BLaER1 treated with 17β-estradiol and CSF1 and Interleukin-3, amounts not matched to agents 10 nM and 100 nM (cell line): ENCODE measurements at regions not wholly inside any gene's neighbourhood (a gene's known extent, or its start where the extent isn't known, plus 50 kb on each side); places are given as distances from the start of the nearest gene placed in this dataset.

Experiments used
- H3K27ac ChIP-seq, 11 experiments: shearing (Covaris generic); formaldehyde crosslinking; 2 replicates each; pipeline ENCODE4 v1.8.1; 2022
- H3K27me3 ChIP-seq, 11 experiments: shearing (Covaris generic); formaldehyde crosslinking; 2 replicates each; pipeline ENCODE4 v1.8.1; 2022
- H3K36me3 ChIP-seq, 11 experiments: shearing (Covaris generic); formaldehyde crosslinking; 2 replicates each; pipeline ENCODE4 v1.8.1; 2022
- H3K4me1 ChIP-seq, 10 experiments: shearing (Covaris generic); formaldehyde crosslinking; 2 replicates each; pipeline ENCODE4 v1.8.1; 2022
- H3K4me2 ChIP-seq, 11 experiments: shearing (Covaris generic); formaldehyde crosslinking; 2 replicates each; pipeline ENCODE4 v1.8.1; 2022
- H3K4me3 ChIP-seq, 10 experiments: shearing (Covaris generic); formaldehyde crosslinking; 2 replicates each; pipeline ENCODE4 v1.8.1; 2022
- H3K9ac ChIP-seq, 11 experiments: shearing (Covaris generic); formaldehyde crosslinking; 2 replicates each; pipeline ENCODE4 v1.8.1; 2022
- H3K9me3 ChIP-seq, 11 experiments: shearing (Covaris generic); formaldehyde crosslinking; replicated peaks in 1 of 11; 2 replicates each; pipeline ENCODE4 v1.8.1; 2022
- H4K20me1 ChIP-seq, 11 experiments: shearing (Covaris generic); formaldehyde crosslinking; 2 replicates each; pipeline ENCODE4 v1.8.1; 2022
- Cebpa-rat ChIP-seq, 11 experiments: shearing (Covaris generic); IDR thresholded peaks; 2 replicates each; pipeline ENCODE4 v1.8.1; 2022

GRCh38 chr5:88660264-88660946, 222.6 kb downstream of the MEF2C start:
- H3K36me3 ChIP-seq, result no peaks in the 10 kb centered on the region
- peak overlapping the region; percentile 69 to 99 (median 92) for H3K4me2 ChIP-seq
- H4K20me1 ChIP-seq, result peaks cover 0 to 57% (median 19%) of the 10 kb centered on the region in 11 experiments; a peak in 17 of 22 replicates
- peak overlapping the region; percentile 52 to 73 (median 62) for H3K4me3 ChIP-seq
- H3K27ac ChIP-seq, result 0 out of 22 replicates have a peak overlapping the region, but pooled peaks of 1 of the 11 experiments have one; percentile 3
- H3K9me3 ChIP-seq, result peaks cover 0 to 6% (median 5%) of the 10 kb centered on the region in 11 experiments; a peak in 7 of 22 replicates
- TF ChIP-seq Cebpa-rat (IDR thresholded peaks at IDR 0.05), result no peak
- peak overlapping the region in 6 of 11 experiments; percentile 32 to 60 (median 48); a peak in 10 of 22 replicates for H3K9ac ChIP-seq
- H3K4me1 ChIP-seq, result peaks cover 0 to 12% (median 11%) of the 10 kb centered on the region in 10 experiments; a peak in 16 of 20 replicates
- H3K27me3 ChIP-seq, result peaks cover 70 to 97% (median 85%) of the 10 kb centered on the region in 11 experiments

GRCh38 chr5:88659529-88660263, 223.3 kb downstream of the MEF2C start:
- TF ChIP-seq Cebpa-rat (IDR thresholded peaks at IDR 0.05), result no peak
- Histone ChIP-seq H3K27ac (no peak overlapping the region), H3K4me2 (no peak overlapping the region), H4K20me1 (peaks cover 0 to 50% (median 18%) of the 10 kb centered on the region in 11 experiments; a peak in 17 of 22 replicates), H3K9ac (no peak overlapping the region), H3K4me3 (no peak overlapping the region), H3K4me1 (peaks cover 0 to 12% (median 11%) of the 10 kb centered on the region in 10 experiments; a peak in 16 of 20 replicates), H3K36me3 (no peaks in the 10 kb centered on the region), H3K27me3 (peaks cover 63 to 90% (median 78%) of the 10 kb centered on the region in 11 experiments), H3K9me3 (peaks cover 0 to 6% (median 4%) of the 10 kb centered on the region in 11 experiments; a peak in 7 of 22 replicates)

GRCh38 chr5:88658886-88659285, 224.1 kb downstream of the MEF2C start:
- Histone ChIP-seq H3K36me3 (no peaks in the 10 kb centered on the region), H3K9ac (no peak overlapping the region), H3K27ac (no peak overlapping the region), H4K20me1 (peaks cover 0 to 43% (median 15%) of the 10 kb centered on the region in 11 experiments; a peak in 17 of 22 replicates), H3K27me3 (peaks cover 55 to 84% (median 70%) of the 10 kb centered on the region in 11 experiments), H3K4me2 (no peak overlapping the region), H3K4me1 (peaks cover 0 to 12% (median 11%) of the 10 kb centered on the region in 10 experiments; a peak in 16 of 20 replicates), H3K9me3 (peaks cover 0 to 6% (median 4%) of the 10 kb centered on the region in 11 experiments; a peak in 7 of 22 replicates), H3K4me3 (no peak overlapping the region)
- TF ChIP-seq Cebpa-rat (IDR thresholded peaks at IDR 0.05), result no peak

- H3K4me2 ChIP-seq, result no peak overlapping the region
- no peak overlapping the region for H3K9ac ChIP-seq
- TF ChIP-seq Cebpa-rat (IDR thresholded peaks at IDR 0.05), result no peak
- no peak overlapping the region for H3K4me3 ChIP-seq
- no peak overlapping the region for H3K27ac ChIP-seq
- peaks cover 0 to 12% (median 11%) of the 10 kb centered on the region in 10 experiments; a peak in 16 of 20 replicates for H3K4me1 ChIP-seq
- peaks cover 47 to 77% (median 63%) of the 10 kb centered on the region in 11 experiments for H3K27me3 ChIP-seq
- H3K36me3 ChIP-seq, result no peaks in the 10 kb centered on the region
- H3K9me3 ChIP-seq, result peaks cover 0 to 6% (median 4%) of the 10 kb centered on the region in 11 experiments; a peak in 7 of 22 replicates
- H4K20me1 ChIP-seq, result peaks cover 0 to 35% (median 11%) of the 10 kb centered on the region in 11 experiments; a peak in 17 of 22 replicates
These were observed 224.8 kb downstream of the MEF2C start for GRCh38 chr5:88657906-88658775.

- peaks cover 0 to 12% (median 11%) of the 10 kb centered on the region in 10 experiments; a peak in 16 of 20 replicates for H3K4me1 ChIP-seq
- H3K9ac ChIP-seq, result no peak overlapping the region
- TF ChIP-seq Cebpa-rat (IDR thresholded peaks at IDR 0.05), result no peak
- peaks cover 0 to 25% (median 11%) of the 10 kb centered on the region in 11 experiments; a peak in 14 of 22 replicates for H4K20me1 ChIP-seq
- H3K4me3 ChIP-seq, result no peak overlapping the region
- no peak overlapping the region for H3K27ac ChIP-seq
- no peak overlapping the region for H3K4me2 ChIP-seq
- H3K9me3 ChIP-seq, result peaks cover 0 to 6% (median 4%) of the 10 kb centered on the region in 11 experiments; a peak in 7 of 22 replicates
- peaks cover 37 to 67% (median 52%) of the 10 kb centered on the region in 11 experiments for H3K27me3 ChIP-seq
- no peaks in the 10 kb centered on the region for H3K36me3 ChIP-seq
These were observed 225.8 kb downstream of the MEF2C start for GRCh38 chr5:88657136-88657535.

- Histone ChIP-seq H3K27me3 (peaks cover 30 to 59% (median 45%) of the 10 kb centered on the region in 11 experiments), H3K27ac (no peak overlapping the region), H3K36me3 (no peaks in the 10 kb centered on the region), H3K4me3 (no peak overlapping the region), H3K9me3 (peaks cover 0 to 6% (median 4%) of the 10 kb centered on the region in 11 experiments; a peak in 7 of 22 replicates), H4K20me1 (peaks cover 0 to 18% (median 8%) of the 10 kb centered on the region in 11 experiments; a peak in 14 of 22 replicates), H3K4me2 (no peak overlapping the region), H3K9ac (no peak overlapping the region), H3K4me1 (peaks cover 0 to 11% (median 10%) of the 10 kb centered on the region in 10 experiments; a peak in 16 of 20 replicates)
- no peak for TF ChIP-seq Cebpa-rat (IDR thresholded peaks at IDR 0.05)
These were observed 226.6 kb downstream of the MEF2C start for GRCh38 chr5:88656221-88656950.

GRCh38 chr5:88653471-88653870, 229.5 kb downstream of the MEF2C start:
- H3K4me2 ChIP-seq, result no peak overlapping the region
- no peak for TF ChIP-seq Cebpa-rat (IDR thresholded peaks at IDR 0.05)
- H3K27me3 ChIP-seq, result peaks cover 5 to 30% (median 17%) of the 10 kb centered on the region in 11 experiments; a peak in 21 of 22 replicates
- no peak overlapping the region for H3K27ac ChIP-seq
- no peak overlapping the region for H3K9ac ChIP-seq
- H4K20me1 ChIP-seq, result no peaks in the 10 kb centered on the region
- H3K4me3 ChIP-seq, result no peak overlapping the region
- no peaks in the 10 kb centered on the region for H3K4me1 ChIP-seq
- H3K36me3 ChIP-seq, result no peaks in the 10 kb centered on the region
- H3K9me3 ChIP-seq, result no peaks in the 10 kb centered on the region

GRCh38 chr5:88647901-88648300, 235.1 kb downstream of the MEF2C start:
- Histone ChIP-seq H4K20me1 (no peaks in the 10 kb centered on the region), H3K27ac (no peak overlapping the region), H3K36me3 (no peaks in the 10 kb centered on the region), H3K9ac (no peak overlapping the region), H3K27me3 (0 out of 22 replicates have a peak, but pooled peaks cover 0 to 3% (median 0%) of the 10 kb centered on the region in 11 experiments), H3K9me3 (no peaks in the 10 kb centered on the region), H3K4me3 (no peak overlapping the region), H3K4me2 (no peak overlapping the region), H3K4me1 (no peaks in the 10 kb centered on the region)
- no peak for TF ChIP-seq Cebpa-rat (IDR thresholded peaks at IDR 0.05)
